GM12892 (cell line): ENCODE measurements at regions not wholly inside any gene's neighbourhood (a gene's known extent, or its start where the extent isn't known, plus 50 kb on each side); places are given as distances from the start of the nearest gene placed in this dataset.

ENCODE experiments used
- POLR2A ChIP-seq: IDR thresholded peaks from 2 replicates; pipeline ENCODE4 v1.6.1; 2011; ENCODE audit warnings: low read depth, low read length, control low read depth
- POLR2AphosphoS5 ChIP-seq: IDR thresholded peaks from 2 replicates; pipeline ENCODE4 v1.6.1; 2011; ENCODE audit warnings: low read depth, low read length, control low read depth
- TAF1 ChIP-seq: IDR thresholded peaks from 2 replicates; pipeline ENCODE4 v1.6.1; 2011; ENCODE audit warnings: low read depth, mild to moderate bottlenecking, control low read depth, low read length, borderline replicate concordance

GRCh38 chr12:127310548-127310947, 956.4 kb upstream of the TMEM132C start:
- no peak for TF ChIP-seq POLR2A
- no peak for TF ChIP-seq POLR2AphosphoS5
- no peak for TF ChIP-seq TAF1
